DMS153 (cell line): ENCODE measurements at regions not wholly inside any gene's neighbourhood (a gene's known extent, or its start where the extent isn't known, plus 50 kb on each side); places are given as distances from the start of the nearest gene placed in this dataset.

Experiments used
- DNase-seq: peaks from one replicate; lab custom pipeline; 2025; lab: John Stamatoyannopoulos, UW

DNA sequence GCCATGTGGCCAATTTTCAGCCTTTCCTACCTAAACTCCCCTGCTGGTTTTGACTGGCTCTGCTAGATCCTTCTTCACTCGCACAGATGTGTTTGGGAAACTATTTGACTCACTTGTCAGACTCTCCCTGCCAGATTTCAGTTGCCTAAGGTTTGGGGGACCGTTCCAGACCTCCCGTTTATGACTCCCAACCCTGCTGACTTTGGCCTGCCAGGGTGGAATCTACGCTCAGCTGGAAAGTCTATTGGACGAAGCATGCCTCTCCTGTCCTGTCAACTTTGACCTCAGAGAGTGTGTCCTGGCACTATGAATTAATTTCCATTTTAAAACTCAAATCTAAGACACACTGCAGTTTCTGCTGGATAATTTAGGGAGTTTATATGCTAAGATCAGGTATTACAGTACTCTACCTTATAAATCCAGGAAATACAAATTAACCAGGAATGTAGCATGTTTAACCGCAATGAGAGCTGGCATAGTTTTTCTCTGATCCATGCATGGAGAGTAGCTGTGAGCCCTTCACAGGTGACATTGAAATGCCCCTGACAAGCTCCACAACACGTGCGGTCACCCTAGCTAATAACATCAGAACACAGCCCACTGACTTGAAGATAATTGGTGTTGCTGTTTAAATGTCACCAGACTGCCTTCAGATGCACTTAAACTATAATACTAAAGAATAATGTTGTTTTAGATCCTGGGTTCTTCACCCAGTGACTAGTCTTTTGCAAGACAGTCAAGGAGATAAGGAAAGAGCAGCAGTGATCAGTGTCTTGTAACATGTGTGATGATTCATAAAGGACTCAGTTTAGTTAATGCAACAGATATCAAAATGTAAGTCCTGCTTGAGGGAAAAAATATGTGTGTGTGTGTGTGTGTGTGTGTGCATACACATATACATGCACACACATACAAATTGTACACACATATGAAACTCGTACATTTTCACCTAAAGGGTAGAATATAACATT lies 223.0 kb upstream of the MCTP2 start:
- no peak for DNase-seq

DNA sequence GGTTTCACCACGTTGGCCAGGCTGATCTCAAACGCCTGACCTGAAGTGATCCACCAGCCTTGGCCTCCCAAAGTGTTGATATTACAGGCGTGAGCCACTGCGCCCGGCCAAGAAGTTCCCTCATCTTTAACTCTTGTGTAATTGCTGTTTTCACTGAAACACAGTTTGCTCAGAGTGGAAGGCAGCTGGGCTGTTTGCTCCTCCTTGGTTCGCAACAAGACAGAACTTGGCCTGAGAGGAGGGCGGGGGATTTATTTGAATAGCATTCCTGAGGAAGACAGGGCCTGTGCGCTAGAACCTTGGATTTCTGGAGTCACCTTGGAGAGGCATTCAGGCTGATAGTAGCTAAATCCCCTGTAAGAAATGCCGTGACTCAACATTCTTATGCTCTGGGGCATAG lies 226.7 kb upstream of the MCTP2 start:
- DNase-seq, result no peak

DNA sequence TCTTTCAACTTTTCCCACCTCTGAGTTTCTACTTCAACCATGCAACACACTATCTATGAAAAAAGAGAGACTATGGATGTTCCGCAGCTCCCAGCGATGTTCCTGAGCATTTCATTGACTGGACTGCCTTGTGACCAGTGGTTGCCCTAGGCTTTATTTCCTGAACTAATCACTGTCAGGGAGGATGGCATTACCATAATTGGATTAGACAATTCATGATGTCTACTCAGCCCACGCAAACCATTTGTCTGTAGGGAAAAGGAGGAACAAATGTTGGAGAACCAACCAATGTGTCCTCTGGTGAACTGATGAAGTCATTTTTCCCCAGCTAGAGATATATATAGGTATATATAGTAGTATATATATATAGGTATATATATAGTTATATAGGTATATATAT lies 229.3 kb upstream of the MCTP2 start:
- no peak for DNase-seq

DNA sequence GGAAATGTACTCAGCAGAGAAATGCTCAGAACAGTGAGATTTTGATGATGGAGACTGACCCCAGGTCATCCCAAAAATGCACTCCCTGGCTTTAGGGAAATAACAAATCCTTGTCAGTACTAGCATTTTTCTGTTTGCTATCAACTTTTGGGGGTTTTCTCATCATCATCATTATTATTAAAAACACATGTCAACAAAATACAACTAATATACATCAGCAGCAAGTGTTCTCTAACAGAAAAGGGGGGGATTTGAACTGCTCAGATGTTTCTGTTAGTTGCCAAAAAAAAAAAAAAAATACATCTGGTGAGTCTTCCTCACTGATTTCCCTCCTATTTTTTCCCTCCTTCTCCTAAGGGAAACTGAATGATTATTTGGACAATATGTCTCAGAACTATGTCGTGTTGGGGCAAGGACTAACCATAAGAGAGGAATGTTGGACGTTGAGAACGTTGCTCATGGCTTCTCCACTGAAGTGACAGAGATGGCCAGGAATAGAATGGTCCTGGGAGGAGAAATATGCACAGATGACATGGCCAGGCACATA lies 230.0 kb upstream of the MCTP2 start:
- DNase-seq, result no peak

DNA sequence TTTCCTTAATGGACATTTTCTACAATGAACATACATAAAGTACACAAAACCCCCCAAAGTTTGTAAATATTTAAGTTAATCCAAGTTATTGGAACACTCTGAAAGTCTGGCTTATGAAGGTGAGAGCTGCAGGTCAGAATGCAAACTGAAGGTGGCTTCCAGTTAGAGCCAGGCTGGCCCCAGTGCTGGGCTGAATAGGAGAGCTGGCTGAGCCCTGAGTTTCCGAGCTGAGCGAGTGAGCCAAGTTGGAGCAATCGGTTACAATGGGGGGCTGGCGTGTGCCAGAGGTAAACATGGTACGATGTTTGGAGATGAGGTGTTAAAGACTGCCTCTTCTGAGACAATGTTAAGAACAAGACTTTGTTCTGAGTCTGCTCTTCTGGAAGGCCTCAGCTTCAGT lies 230.8 kb upstream of the MCTP2 start:
- DNase-seq, result no peak

DNA sequence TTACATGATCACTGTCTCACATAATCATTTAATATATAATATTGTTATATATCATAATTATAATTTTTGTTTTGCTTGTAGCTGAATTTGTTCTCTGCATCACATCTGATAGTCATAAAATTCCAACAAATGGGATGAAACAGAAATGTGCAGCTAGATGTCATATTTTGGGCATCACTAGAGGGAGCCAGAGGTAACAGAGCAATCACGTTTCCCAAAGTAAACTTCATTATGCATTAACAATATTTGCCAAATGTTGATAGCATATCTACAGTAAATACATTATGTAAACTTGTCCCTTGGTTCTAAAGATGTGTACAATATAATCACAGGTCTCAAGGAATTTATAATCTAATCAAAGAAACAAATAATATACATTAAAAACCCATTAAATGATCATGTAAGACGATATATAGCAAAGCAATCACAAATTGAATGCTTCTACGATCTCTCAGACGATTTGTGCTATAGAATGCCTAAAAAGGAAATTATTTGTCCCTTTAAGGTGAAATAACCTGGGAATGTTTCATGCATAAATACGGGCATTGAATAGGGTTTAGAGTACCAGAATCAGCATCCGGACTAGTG lies 234.2 kb upstream of the MCTP2 start:
- DNase-seq, result no peak

DNA sequence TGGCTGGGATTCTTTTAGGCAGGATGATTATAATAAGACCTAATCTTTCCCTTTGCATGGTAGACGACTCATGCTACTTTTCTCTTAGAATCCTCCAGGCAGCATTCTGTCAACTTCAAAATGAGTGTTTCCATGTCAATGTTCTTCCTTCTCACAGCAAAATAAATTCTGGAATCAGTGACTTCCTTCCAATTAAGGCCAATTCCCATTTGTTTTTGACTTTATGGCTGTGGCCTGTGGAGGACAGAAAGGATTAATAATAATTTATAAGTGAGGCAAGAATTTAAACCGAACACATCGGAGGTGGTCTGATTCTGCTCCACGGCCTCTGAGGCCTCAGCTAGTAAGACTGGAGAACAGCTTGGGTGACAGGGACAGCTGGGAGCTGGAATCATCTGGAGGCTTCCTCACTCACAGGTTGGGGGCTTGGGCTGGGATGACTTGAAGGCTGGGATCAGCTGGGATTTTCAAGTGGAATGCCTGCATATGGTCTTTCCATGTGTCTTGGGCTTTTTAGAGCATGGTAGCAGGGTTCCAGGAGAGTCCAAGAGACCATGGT lies 241.8 kb upstream of the MCTP2 start:
- no peak for DNase-seq

DNA sequence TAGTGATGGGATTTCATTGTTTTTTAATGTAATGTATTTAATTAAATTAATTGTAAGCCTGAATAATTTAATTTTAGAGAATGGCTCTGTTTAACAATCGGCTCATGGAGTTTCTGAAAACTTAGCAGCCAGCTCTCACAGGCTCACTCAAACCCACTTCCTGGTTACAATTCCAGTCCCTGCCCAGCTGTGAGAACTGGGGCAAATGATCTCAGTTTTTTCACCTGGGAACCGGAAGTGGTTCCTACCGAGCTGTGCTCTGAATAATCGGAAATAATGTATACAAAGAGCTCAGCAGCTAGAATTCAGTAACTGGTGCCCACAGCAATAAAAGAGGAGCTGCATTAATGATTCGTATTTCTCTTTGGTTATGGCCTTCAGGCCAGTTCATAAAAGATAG lies 244.3 kb upstream of the MCTP2 start:
- DNase-seq, result no peak

DNA sequence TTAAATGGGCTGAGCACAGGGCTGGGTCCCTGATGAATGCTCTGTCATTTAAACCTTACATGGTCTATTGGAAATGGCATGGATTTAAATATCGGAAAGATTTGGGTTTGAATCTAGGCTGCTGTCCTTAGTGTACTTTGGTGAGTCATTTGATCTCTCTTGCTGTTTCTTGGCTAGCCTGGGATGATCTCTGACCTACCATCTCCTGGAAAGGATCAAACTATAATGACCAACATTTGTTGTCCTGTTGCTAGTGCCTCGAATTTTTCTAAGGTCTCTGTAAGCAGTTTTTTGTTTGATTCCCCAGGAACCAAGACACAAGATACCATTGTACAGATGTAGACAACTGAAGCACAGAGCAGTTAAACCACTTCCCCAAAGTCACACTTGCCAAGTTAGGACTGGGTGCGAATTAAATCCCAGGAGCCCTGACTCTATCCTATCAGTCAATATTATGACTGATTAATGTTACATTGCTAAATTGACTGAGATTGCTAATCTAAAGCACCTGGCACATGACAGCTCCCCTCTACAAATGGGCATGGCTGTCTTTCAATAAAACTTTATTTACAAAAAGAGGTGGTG lies 244.9 kb upstream of the MCTP2 start:
- no peak for DNase-seq

DNA sequence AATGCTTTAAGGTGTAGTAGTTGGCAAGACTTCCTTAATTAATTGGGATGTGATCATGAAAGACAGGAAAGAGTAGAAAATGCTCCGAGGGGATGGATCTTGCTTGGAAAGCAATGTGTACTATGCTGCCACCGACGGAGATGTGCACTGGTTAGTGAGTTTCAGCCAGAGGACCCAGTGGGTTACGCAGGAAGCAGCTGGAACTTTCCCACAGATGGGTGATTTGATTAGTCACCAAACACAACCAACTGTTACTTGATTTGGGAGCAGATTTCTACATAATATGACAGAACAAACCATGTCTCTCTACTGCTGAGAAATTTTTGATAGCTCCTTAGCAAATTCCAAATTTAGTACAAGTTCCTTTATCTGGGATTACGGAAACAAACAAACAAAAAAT lies 245.4 kb upstream of the MCTP2 start:
- DNase-seq, result no peak

DNA sequence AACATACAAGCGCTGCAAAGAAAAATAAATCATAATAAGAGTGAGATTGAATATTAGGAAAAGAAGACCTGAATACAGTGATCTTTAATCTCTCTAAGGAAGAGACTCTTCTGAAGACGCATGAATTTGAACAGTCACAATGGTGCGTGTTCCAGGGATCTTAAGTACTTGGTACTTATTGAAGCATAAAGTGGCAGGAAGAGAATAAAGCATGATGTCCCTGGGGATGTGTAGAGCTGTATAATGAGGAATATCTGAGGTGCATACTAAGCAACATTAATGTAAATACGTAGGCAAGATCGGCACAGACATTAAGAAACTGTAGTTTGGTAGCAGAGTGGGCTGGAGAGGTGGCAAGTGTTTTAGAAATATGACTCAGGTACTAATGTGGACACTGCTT lies 246.2 kb upstream of the MCTP2 start:
- no peak for DNase-seq

DNA sequence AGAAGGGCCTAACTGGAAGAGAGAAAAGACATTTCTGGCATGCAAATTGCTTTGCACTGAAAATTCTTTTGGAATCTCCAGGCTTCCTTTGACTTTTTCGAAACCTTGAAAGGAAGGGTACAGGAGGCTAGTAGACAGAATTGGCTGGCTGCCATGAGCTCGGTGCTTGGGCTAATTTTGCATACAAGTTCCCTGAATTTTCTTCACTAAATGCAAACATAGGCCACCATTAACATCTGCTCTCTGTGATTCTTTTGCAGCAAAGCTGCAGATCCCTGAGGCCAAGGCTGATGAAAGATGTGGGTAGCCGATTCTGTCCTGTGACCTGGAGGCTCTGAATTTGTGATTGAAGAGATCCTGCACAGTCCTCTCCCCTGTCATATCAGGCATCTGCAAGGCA lies 247.8 kb upstream of the MCTP2 start:
- no peak for DNase-seq

DNA sequence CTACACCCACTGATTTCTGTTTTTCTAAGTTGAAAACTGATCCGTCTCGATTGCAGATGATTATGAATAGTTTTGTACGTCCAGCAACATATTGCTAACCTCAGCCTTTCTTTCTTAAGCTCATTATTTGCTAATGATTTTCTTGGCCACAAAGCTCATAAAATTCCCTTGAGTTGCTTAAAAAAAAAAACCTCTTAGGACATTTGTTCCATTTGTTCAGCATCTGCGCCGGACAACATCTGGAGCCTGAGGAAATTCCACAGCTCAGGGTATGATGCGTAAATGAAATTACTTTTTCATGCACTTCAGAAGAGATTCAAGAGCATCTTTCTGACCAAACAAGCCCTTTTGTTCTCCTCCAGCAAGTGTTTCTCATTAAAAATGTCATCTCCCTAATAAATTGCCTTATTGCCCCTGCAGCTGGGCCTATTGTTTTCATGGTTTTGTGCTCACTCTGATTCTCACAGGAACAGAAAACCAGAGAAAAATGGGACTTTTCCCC lies 249.1 kb upstream of the MCTP2 start:
- DNase-seq, result no peak

DNA sequence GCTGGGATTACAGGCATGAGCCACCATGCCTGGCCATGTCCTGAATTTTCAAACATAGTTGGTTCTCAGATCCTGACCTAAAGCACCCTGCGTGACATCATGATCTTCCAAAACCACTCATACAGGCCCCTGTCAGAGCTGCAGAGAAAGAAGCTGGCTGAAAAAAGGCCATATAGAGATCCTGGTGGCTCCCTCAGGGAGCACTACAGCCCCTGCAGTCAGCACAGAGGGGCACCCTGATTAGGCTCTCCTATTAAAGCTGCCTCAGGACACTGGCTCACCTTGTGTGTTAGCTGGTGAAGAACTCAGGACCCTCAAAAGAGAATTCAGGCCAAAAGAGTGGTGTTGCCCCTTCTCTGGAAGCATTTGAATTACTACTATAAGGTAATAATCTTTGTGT lies 249.7 kb upstream of the MCTP2 start:
- DNase-seq, result no peak

DNA sequence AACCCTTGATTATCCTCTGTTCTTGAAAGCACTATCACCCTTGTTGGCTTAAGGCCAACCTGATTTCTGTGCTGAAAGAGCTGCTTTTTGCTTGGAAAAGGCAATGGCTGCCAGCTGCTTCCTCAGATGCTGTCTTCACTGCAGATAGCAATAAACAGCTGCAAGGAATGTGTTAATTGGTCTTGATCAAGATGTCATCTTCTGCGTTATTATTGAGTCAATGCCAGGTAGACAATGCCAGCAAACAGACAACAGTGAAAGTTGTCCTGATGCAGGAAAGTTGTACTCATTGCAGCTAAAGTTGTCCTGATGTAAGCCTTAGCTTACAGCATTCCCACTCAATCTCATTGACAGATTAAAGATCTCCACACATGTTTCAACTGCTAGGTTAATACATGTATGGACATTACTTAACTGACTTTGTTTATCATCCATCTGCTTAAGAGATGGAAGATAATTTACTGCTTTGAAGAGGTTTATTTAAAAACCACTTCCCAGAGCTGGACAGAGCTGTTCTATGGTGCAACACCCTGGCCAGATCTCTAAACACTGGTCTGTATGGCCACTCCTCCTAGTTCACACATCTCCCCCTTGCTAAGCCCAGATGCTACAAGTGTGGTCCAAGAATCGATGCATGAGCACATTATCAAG lies 251.0 kb upstream of the MCTP2 start:
- no peak for DNase-seq

DNA sequence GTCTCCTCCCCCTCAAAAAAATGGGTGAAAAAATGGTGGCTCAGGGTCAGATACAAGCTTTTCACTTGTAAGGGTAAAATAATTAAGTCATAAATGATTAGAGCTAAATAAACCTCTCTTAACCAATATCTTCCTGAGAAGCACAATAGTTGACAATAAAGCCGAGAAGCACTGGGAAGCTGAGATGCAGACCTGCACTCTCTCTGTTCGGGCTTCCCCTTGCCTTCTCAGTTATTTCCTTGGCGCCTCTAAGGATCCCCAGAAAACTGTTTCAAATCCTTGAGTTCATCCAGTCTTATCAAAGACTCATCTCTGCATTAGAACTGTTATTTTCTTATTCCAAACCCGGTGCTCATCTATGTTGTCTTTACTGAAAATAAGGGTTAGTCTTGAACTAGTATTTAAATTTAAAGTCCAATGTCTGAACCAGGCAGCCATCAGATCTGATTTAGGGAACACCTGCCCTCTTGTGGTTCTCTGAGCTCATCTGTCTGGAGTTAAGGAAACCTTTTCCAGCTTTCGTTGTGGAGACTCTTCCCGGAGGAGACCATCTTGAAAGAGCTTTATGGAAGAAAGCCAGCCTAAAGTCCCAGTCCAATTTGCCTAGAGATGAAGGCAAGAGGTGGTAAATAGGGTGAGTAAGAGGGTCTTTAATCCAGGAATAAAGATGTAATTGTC lies 256.4 kb upstream of the MCTP2 start:
- peak; percentile 11 for DNase-seq

DNA sequence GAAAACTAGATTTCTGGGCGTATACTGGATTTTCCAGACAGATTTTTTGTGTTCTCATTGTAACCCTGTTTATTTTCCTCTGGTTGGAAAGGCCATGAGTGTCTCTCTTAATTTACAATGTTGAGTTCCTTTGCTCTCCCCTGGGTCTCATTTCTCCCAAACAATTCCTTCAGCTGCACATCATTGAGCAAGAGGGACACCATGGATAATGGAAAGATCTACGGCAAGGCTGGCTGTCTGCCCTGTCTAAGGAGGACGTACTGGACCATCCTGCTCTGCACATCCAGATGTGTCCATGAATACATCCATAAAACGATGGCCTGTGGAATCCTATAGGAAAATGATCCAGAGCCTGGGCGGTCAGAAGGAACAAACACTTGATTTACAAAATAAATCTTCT lies 258.1 kb upstream of the MCTP2 start:
- DNase-seq, result no peak

DNA sequence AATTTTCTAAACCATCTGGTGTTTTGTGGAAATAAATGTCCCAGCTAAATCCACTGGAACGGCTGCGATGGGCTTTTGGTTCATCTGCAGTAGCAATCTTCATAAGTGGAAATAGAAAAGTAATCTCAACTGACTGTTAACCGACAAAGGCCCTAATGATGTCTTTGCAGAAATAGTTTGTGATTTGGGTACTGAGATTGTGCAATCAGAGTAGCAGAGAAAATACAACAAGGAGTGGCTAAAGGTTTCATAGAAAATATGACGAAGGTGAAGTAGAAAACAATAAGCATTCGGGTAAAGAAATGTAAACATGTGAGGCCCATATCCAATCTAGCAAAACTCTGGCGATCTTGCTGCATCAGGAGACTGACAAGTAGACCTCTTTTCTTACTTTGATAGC lies 262.6 kb upstream of the MCTP2 start:
- no peak for DNase-seq

DNA sequence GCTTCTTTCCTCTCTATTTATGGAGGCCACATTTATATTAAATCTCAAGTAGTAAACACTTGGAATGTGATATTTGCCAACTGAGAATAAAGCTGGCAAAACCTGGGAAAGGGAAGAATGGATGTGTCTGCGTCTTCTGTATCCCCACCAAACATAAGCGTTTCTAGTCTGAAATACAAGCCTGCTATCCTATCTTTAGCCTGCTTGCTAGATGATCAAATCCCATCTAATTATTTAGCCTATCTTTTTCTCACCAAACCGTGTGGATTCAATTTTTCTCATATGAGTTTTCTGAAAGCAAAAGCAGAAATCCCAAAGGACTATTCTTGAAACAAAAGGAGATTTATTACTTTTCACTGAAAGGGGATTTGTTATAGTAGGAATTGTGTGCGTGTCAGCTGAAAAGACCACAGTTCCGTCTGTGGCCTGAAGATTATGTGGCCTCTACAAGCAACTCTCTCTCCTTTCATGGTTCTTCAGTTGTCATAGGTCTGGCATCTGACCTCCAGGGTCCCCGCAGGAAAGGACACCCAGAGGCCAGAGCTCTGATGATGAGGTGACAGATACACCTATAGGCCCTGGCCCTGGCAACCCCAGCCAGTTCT lies 266.0 kb upstream of the MCTP2 start:
- DNase-seq, result no peak

DNA sequence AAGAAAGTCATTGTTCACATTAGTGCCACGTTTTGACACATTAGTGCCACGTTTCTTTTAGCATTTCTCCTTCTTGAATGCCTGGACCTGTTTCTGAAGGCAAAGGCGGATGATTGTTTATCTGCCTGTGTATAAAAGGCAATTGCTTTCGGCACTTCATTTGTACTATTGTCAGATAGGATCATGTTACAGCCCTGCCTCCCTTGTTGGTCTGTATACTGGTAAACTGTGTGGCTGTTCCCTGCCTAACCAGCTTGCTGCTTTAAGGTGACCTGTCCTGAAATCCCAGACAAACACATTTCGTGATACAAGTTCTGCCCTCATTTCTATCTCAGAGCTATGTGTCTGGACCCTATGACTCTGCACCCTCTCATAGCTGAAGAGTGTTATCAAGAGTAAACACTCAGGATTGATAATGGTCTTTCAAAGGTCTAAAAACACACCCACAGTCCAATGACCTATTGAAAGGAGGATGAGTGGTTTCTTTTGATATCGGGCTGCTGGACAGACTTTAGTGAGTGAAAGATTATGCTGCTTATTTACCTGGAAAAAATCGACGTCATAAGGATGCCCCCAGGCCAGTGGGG lies 276.3 kb upstream of the MCTP2 start:
- DNase-seq, result peak; percentile 7

DNA sequence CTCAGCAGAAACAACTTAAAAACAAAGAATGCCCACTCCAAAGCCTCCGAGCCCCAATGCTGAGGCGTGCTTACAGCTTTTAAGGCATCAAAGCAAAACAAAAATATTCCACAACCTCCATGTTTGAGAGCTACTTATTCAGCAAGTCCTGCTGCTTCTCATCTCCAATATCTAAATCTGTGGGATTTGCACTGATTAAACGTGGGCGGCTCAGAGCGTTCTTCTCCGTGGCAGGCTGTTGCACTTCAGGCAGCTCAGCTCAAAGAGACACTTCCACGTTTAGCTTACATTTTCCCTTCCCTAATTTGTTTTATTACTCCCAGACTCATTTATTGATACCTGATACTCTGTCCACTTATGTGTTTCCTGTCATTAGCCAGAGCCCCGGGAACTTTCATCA lies 282.6 kb upstream of the MCTP2 start:
- DNase-seq, result peak; percentile 39
